ENCODE measurements at regions not wholly inside any gene's neighbourhood (a gene's known extent, or its start where the extent isn't known, plus 50 kb on each side); places are given as distances from the start of the nearest gene placed in this dataset.

DNA sequence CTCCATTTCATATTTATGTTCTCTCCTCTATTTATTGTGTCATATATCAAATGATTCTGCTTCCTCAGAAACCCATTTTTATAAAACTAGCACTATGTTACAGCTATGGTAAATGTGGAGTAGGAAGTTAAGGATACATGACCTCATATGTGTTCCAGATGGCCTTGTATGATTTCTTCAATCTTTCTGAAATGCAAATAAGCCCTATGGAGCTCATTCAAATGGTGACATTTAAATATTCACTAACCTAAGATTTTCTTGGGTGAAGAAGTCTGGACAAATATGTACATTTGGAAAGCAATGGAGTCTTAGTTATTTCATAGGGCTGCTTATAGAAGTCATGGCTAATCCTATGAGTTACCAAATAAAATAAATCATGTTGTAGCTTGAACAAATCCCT lies 782.5 kb downstream of the STPG2 start:
- TF ChIP-seq CTCF (conservative IDR thresholded peaks at IDR 0.05; ENCODE audit: low read length) (no peak), EZH2phosphoT487 (IDR thresholded peaks at IDR 0.05; ENCODE audit: borderline replicate concordance) (no peak)
